ENCODE measurements at regions not wholly inside any gene's neighbourhood (a gene's known extent, or its start where the extent isn't known, plus 50 kb on each side); places are given as distances from the start of the nearest gene placed in this dataset.

DNA sequence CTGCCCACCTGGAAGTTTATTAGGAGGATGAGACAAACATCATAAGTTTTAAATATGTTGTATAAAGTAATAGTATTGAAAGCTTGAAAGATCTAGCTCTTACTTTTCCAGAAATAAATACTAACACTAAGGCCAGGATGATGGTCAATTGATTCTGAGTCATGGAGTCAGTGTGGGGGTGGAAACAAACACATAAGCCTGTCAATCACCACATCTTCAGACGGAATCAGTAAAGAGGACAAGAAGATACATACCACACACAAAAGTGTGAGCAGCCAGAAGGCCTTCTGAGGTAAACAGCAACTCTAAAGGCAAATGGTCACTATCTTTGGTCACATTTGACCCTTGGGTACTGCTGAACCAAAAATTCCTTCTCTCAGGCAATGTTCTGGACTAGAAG lies 365.0 kb upstream of the RASGEF1B start:
- Histone ChIP-seq H3K27me3 (replicated peaks in 1 of 7) (no peaks in the 10 kb centered on the region), H3K4me3 (no peak overlapping the region), H3K4me1 (no peaks in the 10 kb centered on the region), H3K36me3 (no peaks in the 10 kb centered on the region), H3K27ac (no peak overlapping the region), H3K9me3 (no peaks in the 10 kb centered on the region)
- no peak for DNase-seq
- TF ChIP-seq, protein P1, sequence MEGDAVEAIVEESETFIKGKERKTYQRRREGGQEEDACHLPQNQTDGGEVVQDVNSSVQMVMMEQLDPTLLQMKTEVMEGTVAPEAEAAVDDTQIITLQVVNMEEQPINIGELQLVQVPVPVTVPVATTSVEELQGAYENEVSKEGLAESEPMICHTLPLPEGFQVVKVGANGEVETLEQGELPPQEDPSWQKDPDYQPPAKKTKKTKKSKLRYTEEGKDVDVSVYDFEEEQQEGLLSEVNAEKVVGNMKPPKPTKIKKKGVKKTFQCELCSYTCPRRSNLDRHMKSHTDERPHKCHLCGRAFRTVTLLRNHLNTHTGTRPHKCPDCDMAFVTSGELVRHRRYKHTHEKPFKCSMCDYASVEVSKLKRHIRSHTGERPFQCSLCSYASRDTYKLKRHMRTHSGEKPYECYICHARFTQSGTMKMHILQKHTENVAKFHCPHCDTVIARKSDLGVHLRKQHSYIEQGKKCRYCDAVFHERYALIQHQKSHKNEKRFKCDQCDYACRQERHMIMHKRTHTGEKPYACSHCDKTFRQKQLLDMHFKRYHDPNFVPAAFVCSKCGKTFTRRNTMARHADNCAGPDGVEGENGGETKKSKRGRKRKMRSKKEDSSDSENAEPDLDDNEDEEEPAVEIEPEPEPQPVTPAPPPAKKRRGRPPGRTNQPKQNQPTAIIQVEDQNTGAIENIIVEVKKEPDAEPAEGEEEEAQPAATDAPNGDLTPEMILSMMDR (IDR thresholded peaks at IDR 0.05 in 8 of 11, conservative IDR thresholded peaks at IDR 0.05 in 3 of 11) = no peak
- TF ChIP-seq POLR2AphosphoS5 (IDR thresholded peaks at IDR 0.05) = no peak
- TF ChIP-seq POLR2A (IDR thresholded peaks at IDR 0.05) = no peak
- intact Hi-C loops (cut with DNase I; ENCODE audit: low total_unique reads) = no loop called here
- WGBS, 5 donors = 0 to 90% (median 86%) methylated on average over 1 of the region's 1 CpG

DNA sequence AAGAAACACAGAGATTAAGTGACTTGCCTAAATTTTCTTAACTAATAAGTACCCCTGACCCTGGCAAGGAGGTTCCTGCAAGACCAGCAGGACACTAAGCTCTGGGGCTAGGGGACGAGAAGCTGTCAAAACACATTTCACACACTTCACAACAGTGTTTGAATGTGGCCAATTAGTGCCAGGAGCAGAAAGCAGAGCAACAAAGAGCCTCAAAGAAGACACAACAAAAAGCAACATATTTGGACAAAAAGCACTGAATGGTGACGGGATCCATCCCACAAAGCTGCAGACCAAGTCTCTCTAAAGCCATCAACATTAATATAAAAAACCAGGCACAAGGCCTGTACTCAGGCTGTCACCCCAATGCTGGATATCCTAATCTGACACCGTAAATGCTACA lies 361.9 kb upstream of the RASGEF1B start:
- no peak for DNase-seq
- H3K27ac ChIP-seq = no peak overlapping the region
- no peaks in the 10 kb centered on the region for H3K4me1 ChIP-seq
- H3K9me3 ChIP-seq = no peaks in the 10 kb centered on the region
- no peaks in the 10 kb centered on the region for H3K27me3 ChIP-seq (replicated peaks in 1 of 7)
- intact Hi-C loops (cut with DNase I; ENCODE audit: low total_unique reads) = no loop called here
- no peak overlapping the region for H3K4me3 ChIP-seq
- TF ChIP-seq, protein P1 (IDR thresholded peaks at IDR 0.05 in 8 of 11, conservative IDR thresholded peaks at IDR 0.05 in 3 of 11) = no peak
- TF ChIP-seq POLR2A (IDR thresholded peaks at IDR 0.05) = no peak
- TF ChIP-seq POLR2AphosphoS5 (IDR thresholded peaks at IDR 0.05) = no peak
- WGBS, 5 donors = 82 to 97% (median 90%) methylated on average over 3 of the region's 3 CpGs
- no peaks in the 10 kb centered on the region for H3K36me3 ChIP-seq

DNA sequence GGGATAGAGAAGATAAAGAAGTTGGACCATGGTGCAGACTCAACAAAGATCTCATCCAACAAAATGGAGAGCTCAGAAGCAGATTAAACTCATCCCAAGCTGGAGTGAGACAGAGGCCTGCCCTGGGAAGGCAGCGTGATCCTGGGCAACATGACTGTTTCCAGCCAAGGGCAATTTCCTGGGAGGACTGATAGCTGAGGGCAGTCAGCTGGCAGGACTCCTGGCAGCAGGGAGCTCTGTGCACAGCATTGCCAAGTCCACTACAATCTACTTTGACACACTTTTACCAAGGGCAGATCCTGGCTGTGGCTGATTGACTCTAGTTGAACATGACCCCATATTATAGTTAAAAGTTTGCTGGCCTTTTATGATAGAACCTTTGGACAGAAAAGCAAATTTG lies 357.3 kb upstream of the RASGEF1B start:
- no peaks in the 10 kb centered on the region for H3K9me3 ChIP-seq
- no peaks in the 10 kb centered on the region for H3K27me3 ChIP-seq (replicated peaks in 1 of 7)
- no peaks in the 10 kb centered on the region for H3K36me3 ChIP-seq
- no peak for DNase-seq
- no peaks in the 10 kb centered on the region for H3K4me1 ChIP-seq
- no peak overlapping the region for H3K27ac ChIP-seq
- intact Hi-C loops (cut with DNase I; ENCODE audit: low total_unique reads) = no loop called here
- TF ChIP-seq POLR2A (IDR thresholded peaks at IDR 0.05) = no peak
- no peak for TF ChIP-seq POLR2AphosphoS5 (IDR thresholded peaks at IDR 0.05)
- TF ChIP-seq, protein P1 (IDR thresholded peaks at IDR 0.05 in 8 of 11, conservative IDR thresholded peaks at IDR 0.05 in 3 of 11) = no peak
- H3K4me3 ChIP-seq = no peak overlapping the region
- 67 to 95% (median 76%) methylated on average over 1 of the region's 1 CpG for WGBS, 5 donors

DNA sequence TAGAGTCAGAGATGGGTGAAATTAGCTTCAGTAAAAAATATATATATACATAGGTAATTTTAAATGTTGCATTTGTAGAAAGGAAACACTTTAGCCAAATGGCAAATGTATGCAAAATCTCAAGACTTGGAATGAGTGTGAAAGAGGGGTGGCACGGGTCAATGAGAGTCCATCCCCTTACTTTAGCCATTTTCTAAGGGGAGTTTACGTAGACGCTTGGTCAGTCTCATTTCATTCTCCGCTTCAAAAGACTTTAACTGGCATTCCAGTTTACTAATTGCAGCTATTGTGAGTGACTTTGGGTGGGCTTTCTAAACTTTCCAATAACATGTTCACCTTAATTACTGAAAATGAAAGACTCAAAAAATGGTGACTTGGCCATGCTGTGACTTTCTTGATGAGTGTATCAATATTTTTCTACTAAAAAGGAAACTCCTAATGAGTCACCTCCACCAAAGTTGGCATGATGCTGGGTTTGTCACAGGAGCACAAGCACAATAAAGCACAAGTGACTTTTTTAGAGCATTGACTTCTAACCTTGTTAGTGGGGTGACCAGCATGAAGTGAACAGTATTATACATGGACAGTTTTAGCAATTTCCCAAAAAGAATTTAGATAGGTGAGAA lies 356.0 kb upstream of the RASGEF1B start:
- TF ChIP-seq POLR2A (IDR thresholded peaks at IDR 0.05) = no peak
- TF ChIP-seq POLR2AphosphoS5 (IDR thresholded peaks at IDR 0.05) = no peak
- TF ChIP-seq, protein P1 (IDR thresholded peaks at IDR 0.05 in 8 of 11, conservative IDR thresholded peaks at IDR 0.05 in 3 of 11) = no peak
- 75 to 86% (median 78%) methylated on average over 4 of the region's 4 CpGs for WGBS, 5 donors
- no peaks in the 10 kb centered on the region for H3K9me3 ChIP-seq
- DNase-seq = no peak
- H3K27me3 ChIP-seq (replicated peaks in 1 of 7) = no peaks in the 10 kb centered on the region
- H3K4me3 ChIP-seq = no peak overlapping the region
- no peaks in the 10 kb centered on the region for H3K36me3 ChIP-seq
- no peaks in the 10 kb centered on the region for H3K4me1 ChIP-seq
- intact Hi-C loops (cut with DNase I; ENCODE audit: low total_unique reads) = no loop called here
- no peak overlapping the region for H3K27ac ChIP-seq

All from spleen (tissue), 11 donors.